ENCODE measurements at regions not wholly inside any gene's neighbourhood (a gene's known extent, or its start where the extent isn't known, plus 50 kb on each side); places are given as distances from the start of the nearest gene placed in this dataset.
"Not testable (repeated sequence)": the region's sequence is repeated elsewhere in the genome, so short reads cannot be mapped to it uniquely, and the experiment has no call there.

- POLR2A ChIA-PET, result no interaction called here
- no peak for TF ChIP-seq CTCF (IDR thresholded peaks at IDR 0.05)
- H3K4me3 Mint-ChIP-seq, result no peak overlapping the region
- H3K27ac Mint-ChIP-seq, result no peak overlapping the region
- Histone ChIP-seq H3K27me3 (ENCODE audit: control insufficient read depth in 1 of 2, insufficient read depth in 2 of 2, low read length in 2 of 2) (no peaks in the 10 kb centered on the region), H3K4me1 (ENCODE audit: insufficient read depth, low read length) (no peaks in the 10 kb centered on the region), H3K36me3 (ENCODE audit: insufficient read depth, low read length) (no peaks in the 10 kb centered on the region), H3K27ac (ENCODE audit: low read depth in 1 of 2, low read length in 2 of 2) (no peak overlapping the region), H3K4me3 (ENCODE audit: low read length) (no peak overlapping the region), H3K9me3 (ENCODE audit: control insufficient read depth in 1 of 2, insufficient read depth in 1 of 2, low read length in 2 of 2) (no peaks in the 10 kb centered on the region)
- peaks cover 4% of the 10 kb centered on the region for H3K27me3 Mint-ChIP-seq
- intact Hi-C loops (cut with DNase I, micrococcal nuclease), result no loop called here
- DNase-seq (no peak), ATAC-seq (ENCODE audit: poor library complexity) (no peak)
- CTCF ChIA-PET, result no interaction called here
- no peaks in the 10 kb centered on the region for H3K4me1 Mint-ChIP-seq (ENCODE audit: low read depth)
- peaks cover 2% of the 10 kb centered on the region for H3K9me3 Mint-ChIP-seq
- no peaks in the 10 kb centered on the region for H3K36me3 Mint-ChIP-seq (ENCODE audit: low read depth)
These were observed 143.2 kb upstream of the ARHGEF26 start for GRCh38 chr3:153978006-153978405.

GRCh38 chr3:153979418-153980251, 141.6 kb upstream of the ARHGEF26 start:
- H3K9me3 Mint-ChIP-seq, result peaks cover 4% of the 10 kb centered on the region
- no peaks in the 10 kb centered on the region for H3K4me1 ChIP-seq (ENCODE audit: insufficient read depth, low read length)
- intact Hi-C loops (cut with DNase I, micrococcal nuclease), result no loop called here
- TF ChIP-seq CTCF (IDR thresholded peaks at IDR 0.05), result no peak
- no peak overlapping the region for H3K27ac ChIP-seq (ENCODE audit: low read depth in 1 of 2, low read length in 2 of 2)
- H3K4me3 Mint-ChIP-seq, result no peak overlapping the region
- ChIA-PET POLR2A (no interaction called here), CTCF (no interaction called here)
- no peaks in the 10 kb centered on the region for H3K36me3 Mint-ChIP-seq (ENCODE audit: low read depth)
- no peaks in the 10 kb centered on the region for H3K36me3 ChIP-seq (ENCODE audit: insufficient read depth, low read length)
- ATAC-seq (ENCODE audit: poor library complexity) (no peak), DNase-seq (no peak)
- no peak overlapping the region for H3K27ac Mint-ChIP-seq
- no peak overlapping the region for H3K4me3 ChIP-seq (ENCODE audit: low read length)
- peaks cover 3% of the 10 kb centered on the region for H3K27me3 Mint-ChIP-seq
- no peaks in the 10 kb centered on the region for H3K4me1 Mint-ChIP-seq (ENCODE audit: low read depth)
- H3K27me3 ChIP-seq (ENCODE audit: control insufficient read depth in 1 of 2, insufficient read depth in 2 of 2, low read length in 2 of 2), result no peaks in the 10 kb centered on the region
- no peaks in the 10 kb centered on the region for H3K9me3 ChIP-seq (ENCODE audit: control insufficient read depth in 1 of 2, insufficient read depth in 1 of 2, low read length in 2 of 2)

GRCh38 chr3:153980252-153980590, 141.0 kb upstream of the ARHGEF26 start:
- Histone ChIP-seq H3K4me3 (ENCODE audit: low read length) (no peak overlapping the region), H3K27ac (ENCODE audit: low read depth in 1 of 2, low read length in 2 of 2) (no peak overlapping the region), H3K9me3 (ENCODE audit: control insufficient read depth in 1 of 2, insufficient read depth in 1 of 2, low read length in 2 of 2) (no peaks in the 10 kb centered on the region), H3K36me3 (ENCODE audit: insufficient read depth, low read length) (no peaks in the 10 kb centered on the region), H3K27me3 (ENCODE audit: control insufficient read depth in 1 of 2, insufficient read depth in 2 of 2, low read length in 2 of 2) (no peaks in the 10 kb centered on the region), H3K4me1 (ENCODE audit: insufficient read depth, low read length) (no peaks in the 10 kb centered on the region)
- H3K4me1 Mint-ChIP-seq (ENCODE audit: low read depth), result no peaks in the 10 kb centered on the region
- ATAC-seq (ENCODE audit: poor library complexity) (no peak), DNase-seq (no peak)
- CTCF ChIA-PET, result no interaction called here
- TF ChIP-seq CTCF (IDR thresholded peaks at IDR 0.05), result no peak
- no peak overlapping the region for H3K4me3 Mint-ChIP-seq
- H3K27ac Mint-ChIP-seq, result no peak overlapping the region
- no peaks in the 10 kb centered on the region for H3K36me3 Mint-ChIP-seq (ENCODE audit: low read depth)
- H3K9me3 Mint-ChIP-seq, result peaks cover 4% of the 10 kb centered on the region
- H3K27me3 Mint-ChIP-seq, result peaks cover 3% of the 10 kb centered on the region
- intact Hi-C loops (cut with DNase I, micrococcal nuclease), result no loop called here
- POLR2A ChIA-PET, result no interaction called here

- H3K27ac Mint-ChIP-seq; CTCF ChIA-PET; H3K4me1 Mint-ChIP-seq (ENCODE audit: low read depth); POLR2A ChIA-PET; H3K27ac ChIP-seq (ENCODE audit: low read depth in 1 of 2, low read length in 2 of 2); H3K27me3 Mint-ChIP-seq; H3K36me3 ChIP-seq (ENCODE audit: insufficient read depth, low read length); H3K4me1 ChIP-seq (ENCODE audit: insufficient read depth, low read length); H3K9me3 Mint-ChIP-seq; H3K4me3 Mint-ChIP-seq; DNase-seq; H3K4me3 ChIP-seq (ENCODE audit: low read length); intact Hi-C loops (cut with DNase I, micrococcal nuclease); H3K9me3 ChIP-seq (ENCODE audit: control insufficient read depth in 1 of 2, insufficient read depth in 1 of 2, low read length in 2 of 2); H3K27me3 ChIP-seq (ENCODE audit: control insufficient read depth in 1 of 2, insufficient read depth in 2 of 2, low read length in 2 of 2); H3K36me3 Mint-ChIP-seq (ENCODE audit: low read depth); ATAC-seq (ENCODE audit: poor library complexity): not testable (repeated sequence)
These were observed 123.8 kb upstream of the ARHGEF26 start for GRCh38 chr3:153997364-153997763.
